Activated naive CD8-positive, alpha-beta T cell treated with anti-CD3 and anti-CD28 coated beads for 36 hours (primary cell): ENCODE measurements at regions not wholly inside any gene's neighbourhood (a gene's known extent, or its start where the extent isn't known, plus 50 kb on each side); places are given as distances from the start of the nearest gene placed in this dataset.

Experiments used
- DNase-seq: peaks from one replicate; pipeline ENCODE4 v3.0.0; 2021
- H3K27ac Mint-ChIP-seq: one replicate; pipeline ENCODE4 v1.8.0; 2022; ENCODE audit warnings: mild to moderate bottlenecking, moderate library complexity, mixed read lengths
- H3K27me3 Mint-ChIP-seq: one replicate; pipeline ENCODE4 v1.8.0; 2022; ENCODE audit warnings: mild to moderate bottlenecking, mixed read lengths
- H3K36me3 Mint-ChIP-seq: one replicate; pipeline ENCODE4 v1.8.0; 2021; ENCODE audit warnings: mild to moderate bottlenecking, mixed read lengths
- H3K4me1 Mint-ChIP-seq: one replicate; pipeline ENCODE4 v1.8.0; 2021; ENCODE audit warnings: mixed read lengths
- H3K4me3 Mint-ChIP-seq: one replicate; pipeline ENCODE4 v1.8.0; 2022; ENCODE audit warnings: mild to moderate bottlenecking, moderate library complexity, mixed read lengths
- H3K9me3 Mint-ChIP-seq: one replicate; pipeline ENCODE4 v1.8.0; 2022; ENCODE audit warnings: mixed read lengths

DNA sequence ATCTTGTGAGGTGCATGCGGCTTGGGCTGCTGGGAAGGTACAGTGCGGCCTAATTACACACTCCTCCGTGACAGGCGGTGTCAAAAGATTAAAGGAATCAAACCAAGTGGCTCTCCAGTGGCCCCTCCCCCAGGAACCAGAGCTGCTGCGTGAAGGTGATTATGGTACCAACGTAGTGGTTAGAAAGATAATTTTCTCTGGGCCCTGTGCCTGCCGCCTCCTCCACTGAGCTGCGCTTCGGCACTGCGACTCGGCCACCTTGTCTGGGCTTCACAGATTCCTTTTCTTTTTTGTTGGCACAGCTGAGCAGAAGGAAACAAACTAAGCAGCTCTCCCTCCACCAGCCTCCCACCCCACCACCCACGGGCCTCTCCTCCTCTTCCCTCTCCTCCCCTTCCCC is 113.2 kb upstream of the SDK2 start:
- H3K27ac Mint-ChIP-seq = no peak overlapping the region
- peaks cover 4% of the 10 kb centered on the region for H3K4me1 Mint-ChIP-seq
- no peaks in the 10 kb centered on the region for H3K27me3 Mint-ChIP-seq
- no peak overlapping the region for H3K4me3 Mint-ChIP-seq
- no peak for DNase-seq
- no peaks in the 10 kb centered on the region for H3K36me3 Mint-ChIP-seq
- no peaks in the 10 kb centered on the region for H3K9me3 Mint-ChIP-seq

DNA sequence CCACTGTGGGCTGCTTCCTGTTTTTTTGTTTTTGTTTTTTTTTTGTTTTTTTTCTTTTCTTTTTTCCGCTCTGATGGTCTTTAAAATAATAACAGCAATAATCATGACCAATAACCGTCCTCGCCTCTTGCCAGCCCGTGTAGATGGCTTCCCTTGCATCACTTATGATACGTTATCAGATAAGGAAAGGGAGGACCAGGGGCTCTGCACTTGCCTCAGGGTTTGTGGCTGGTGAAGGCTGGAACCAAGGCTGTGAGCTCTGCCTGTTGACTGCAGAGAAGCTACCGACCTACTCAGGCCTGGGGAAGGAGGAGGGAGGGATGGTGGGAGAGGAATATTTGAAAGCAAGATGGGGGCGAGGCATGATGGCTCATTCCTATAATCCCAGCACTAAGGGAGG is 114.0 kb upstream of the SDK2 start:
- H3K4me3 Mint-ChIP-seq = no peak overlapping the region
- H3K27ac Mint-ChIP-seq = no peak overlapping the region
- H3K9me3 Mint-ChIP-seq = no peaks in the 10 kb centered on the region

GRCh38 chr17:73759324-73759723 is 115.1 kb upstream of the SDK2 start:
- Mint-ChIP-seq H3K9me3 (no peaks in the 10 kb centered on the region), H3K36me3 (no peaks in the 10 kb centered on the region), H3K27me3 (no peaks in the 10 kb centered on the region), H3K27ac (no peak overlapping the region), H3K4me3 (no peak overlapping the region), H3K4me1 (peaks cover 4% of the 10 kb centered on the region)
- no peak for DNase-seq

More for the DNA sequence above, 114.0 kb upstream of the SDK2 start:
- Mint-ChIP-seq H3K27me3 (no peaks in the 10 kb centered on the region), H3K4me1 (peaks cover 4% of the 10 kb centered on the region), H3K36me3 (no peaks in the 10 kb centered on the region)
- no peak for DNase-seq

DNA sequence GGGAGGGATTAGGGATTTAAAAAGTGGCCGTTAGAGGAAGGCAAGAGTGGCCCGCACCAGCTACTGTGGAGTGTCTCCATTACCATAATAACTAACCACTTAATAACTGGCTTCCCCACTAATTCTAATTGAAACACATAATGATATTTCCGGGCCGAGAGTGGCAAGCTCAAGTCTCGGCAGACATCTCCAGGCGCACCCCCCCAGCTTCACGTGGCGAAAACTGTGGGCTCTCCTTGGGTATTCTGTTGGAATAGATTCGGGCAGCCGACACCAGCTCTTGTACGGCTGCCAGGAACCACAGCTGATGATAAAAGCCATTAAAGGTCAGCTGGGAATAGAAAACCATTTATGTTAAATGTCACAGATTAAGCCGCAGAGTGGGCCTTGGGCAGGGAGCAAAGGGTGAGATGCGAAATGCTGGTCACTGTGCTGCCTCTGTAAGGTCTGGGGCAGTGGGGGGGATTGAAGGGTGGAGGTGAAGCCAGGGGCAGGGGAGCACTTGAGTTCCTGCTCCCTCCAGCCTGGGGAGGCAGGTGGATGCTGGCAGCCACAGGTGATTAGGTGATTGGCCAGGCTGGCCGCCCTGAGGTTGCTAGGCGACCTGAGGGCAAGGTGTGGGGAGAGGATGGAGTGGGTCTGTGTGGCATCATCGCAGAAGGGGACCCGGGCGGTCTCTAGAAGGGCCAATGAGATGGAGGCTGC is 115.6 kb upstream of the SDK2 start:
- Mint-ChIP-seq H3K4me3 (no peak overlapping the region), H3K27ac (no peak overlapping the region), H3K27me3 (no peaks in the 10 kb centered on the region), H3K36me3 (no peaks in the 10 kb centered on the region), H3K4me1 (peaks cover 4% of the 10 kb centered on the region), H3K9me3 (no peaks in the 10 kb centered on the region)
- no peak for DNase-seq

GRCh38 chr17:73760439-73760758 is 116.2 kb upstream of the SDK2 start:
- no peak overlapping the region for H3K27ac Mint-ChIP-seq
- H3K9me3 Mint-ChIP-seq = no peaks in the 10 kb centered on the region
- H3K4me1 Mint-ChIP-seq = peaks cover 4% of the 10 kb centered on the region
- no peak for DNase-seq
- H3K27me3 Mint-ChIP-seq = no peaks in the 10 kb centered on the region
- no peak overlapping the region for H3K4me3 Mint-ChIP-seq
- no peaks in the 10 kb centered on the region for H3K36me3 Mint-ChIP-seq

- DNase-seq = no peak
- Mint-ChIP-seq H3K27ac (no peak overlapping the region), H3K4me1 (no peaks in the 10 kb centered on the region), H3K9me3 (no peaks in the 10 kb centered on the region), H3K27me3 (no peaks in the 10 kb centered on the region), H3K36me3 (no peaks in the 10 kb centered on the region), H3K4me3 (no peak overlapping the region)
Measured at GRCh38 chr17:73765824-73766563, 121.7 kb upstream of the SDK2 start.

DNA sequence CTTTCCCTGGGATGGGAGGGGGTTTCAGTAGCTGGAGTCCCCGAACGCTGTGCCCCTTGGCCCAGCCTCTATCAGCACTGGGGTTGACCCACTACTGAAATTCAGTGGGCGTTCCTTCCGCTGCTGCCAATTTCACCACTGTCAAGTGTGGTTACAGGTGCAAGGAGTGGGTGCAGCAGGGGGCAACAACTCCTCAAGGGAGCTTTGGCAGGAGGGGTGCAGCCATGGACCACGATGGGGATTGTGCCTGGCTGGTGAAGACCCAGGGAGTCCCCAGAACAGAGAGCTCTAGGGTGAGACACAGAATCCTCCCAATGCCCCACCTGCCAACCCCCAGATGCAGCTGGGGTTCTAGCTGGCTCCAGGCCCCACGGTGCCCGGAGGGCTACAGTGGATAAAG is 123.5 kb upstream of the SDK2 start:
- Mint-ChIP-seq H3K36me3 (no peaks in the 10 kb centered on the region), H3K27ac (no peak overlapping the region), H3K9me3 (no peaks in the 10 kb centered on the region), H3K27me3 (no peaks in the 10 kb centered on the region), H3K4me3 (no peak overlapping the region), H3K4me1 (no peaks in the 10 kb centered on the region)
- DNase-seq = no peak

DNA sequence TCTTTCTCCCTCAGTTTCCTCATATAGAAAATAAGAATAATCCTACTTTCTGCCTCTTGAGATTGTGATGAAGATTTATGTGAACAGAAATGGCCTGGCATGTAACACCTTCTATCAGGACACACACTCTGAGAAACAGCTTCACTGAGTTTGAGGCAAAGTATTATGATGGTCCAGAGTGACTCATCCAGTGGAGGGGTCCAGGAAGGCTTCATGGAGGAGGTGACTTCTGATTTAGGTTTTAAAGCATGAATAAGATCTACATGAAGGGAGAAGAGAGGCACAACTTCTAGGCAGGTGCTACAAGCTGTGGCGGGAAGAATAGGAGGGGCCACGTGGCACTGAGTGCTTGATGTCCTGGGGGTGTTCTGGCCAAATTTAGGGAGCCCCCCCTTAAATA is 124.4 kb upstream of the SDK2 start:
- Mint-ChIP-seq H3K27ac (no peak overlapping the region), H3K36me3 (no peaks in the 10 kb centered on the region), H3K27me3 (no peaks in the 10 kb centered on the region), H3K4me3 (no peak overlapping the region), H3K9me3 (no peaks in the 10 kb centered on the region), H3K4me1 (no peaks in the 10 kb centered on the region)
- no peak for DNase-seq

- Mint-ChIP-seq H3K4me1 (no peaks in the 10 kb centered on the region), H3K4me3 (no peak overlapping the region), H3K27ac (no peak overlapping the region), H3K27me3 (no peaks in the 10 kb centered on the region), H3K9me3 (no peaks in the 10 kb centered on the region), H3K36me3 (no peaks in the 10 kb centered on the region)
- DNase-seq = no peak
Measured at GRCh38 chr17:73769479-73769878, 125.2 kb upstream of the SDK2 start.

GRCh38 chr17:73770115-73770848 is 126.0 kb upstream of the SDK2 start:
- no peak overlapping the region for H3K4me3 Mint-ChIP-seq
- no peaks in the 10 kb centered on the region for H3K9me3 Mint-ChIP-seq
- H3K27ac Mint-ChIP-seq = no peak overlapping the region
- no peaks in the 10 kb centered on the region for H3K36me3 Mint-ChIP-seq
- DNase-seq = no peak
- no peaks in the 10 kb centered on the region for H3K27me3 Mint-ChIP-seq
- no peaks in the 10 kb centered on the region for H3K4me1 Mint-ChIP-seq

DNA sequence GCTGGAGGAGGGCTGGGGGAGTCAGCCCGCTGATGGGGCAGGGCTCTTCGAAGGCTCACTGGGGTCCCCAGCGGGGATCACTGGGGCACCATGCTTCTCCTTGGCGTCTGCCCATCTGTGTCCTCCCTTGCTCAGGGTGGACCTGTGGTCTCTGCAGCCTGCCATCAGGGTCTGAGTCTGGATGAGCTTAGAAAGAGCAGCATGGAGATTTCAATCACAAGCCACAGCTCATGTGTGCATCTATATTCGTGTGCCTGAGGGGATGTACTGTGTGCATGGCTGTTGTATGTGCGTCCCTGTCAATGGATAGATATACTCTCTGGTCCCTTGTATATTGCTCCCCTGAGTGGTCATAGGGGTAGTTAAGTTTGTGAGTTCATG is 126.6 kb upstream of the SDK2 start:
- Mint-ChIP-seq H3K9me3 (no peaks in the 10 kb centered on the region), H3K27me3 (no peaks in the 10 kb centered on the region), H3K27ac (no peak overlapping the region), H3K4me1 (no peaks in the 10 kb centered on the region), H3K36me3 (no peaks in the 10 kb centered on the region), H3K4me3 (no peak overlapping the region)
- DNase-seq = no peak

GRCh38 chr17:73772107-73772705 is 128.0 kb upstream of the SDK2 start:
- Mint-ChIP-seq H3K4me1 (no peaks in the 10 kb centered on the region), H3K27me3 (no peaks in the 10 kb centered on the region), H3K36me3 (no peaks in the 10 kb centered on the region), H3K27ac (no peak overlapping the region), H3K4me3 (no peak overlapping the region), H3K9me3 (no peaks in the 10 kb centered on the region)
- no peak for DNase-seq

GRCh38 chr17:73773702-73774101 is 129.5 kb upstream of the SDK2 start:
- no peaks in the 10 kb centered on the region for H3K9me3 Mint-ChIP-seq

GRCh38 chr17:73774852-73775251 is 130.6 kb upstream of the SDK2 start:
- Mint-ChIP-seq H3K4me3 (no peak overlapping the region), H3K36me3 (no peaks in the 10 kb centered on the region), H3K9me3 (no peaks in the 10 kb centered on the region), H3K4me1 (no peaks in the 10 kb centered on the region), H3K27ac (no peak overlapping the region), H3K27me3 (no peaks in the 10 kb centered on the region)
- no peak for DNase-seq

More at GRCh38 chr17:73773702-73774101, 129.5 kb upstream of the SDK2 start:
- no peak overlapping the region for H3K27ac Mint-ChIP-seq
- H3K4me1 Mint-ChIP-seq = no peaks in the 10 kb centered on the region
- no peak overlapping the region for H3K4me3 Mint-ChIP-seq
- no peaks in the 10 kb centered on the region for H3K36me3 Mint-ChIP-seq
- no peaks in the 10 kb centered on the region for H3K27me3 Mint-ChIP-seq
- DNase-seq = no peak

DNA sequence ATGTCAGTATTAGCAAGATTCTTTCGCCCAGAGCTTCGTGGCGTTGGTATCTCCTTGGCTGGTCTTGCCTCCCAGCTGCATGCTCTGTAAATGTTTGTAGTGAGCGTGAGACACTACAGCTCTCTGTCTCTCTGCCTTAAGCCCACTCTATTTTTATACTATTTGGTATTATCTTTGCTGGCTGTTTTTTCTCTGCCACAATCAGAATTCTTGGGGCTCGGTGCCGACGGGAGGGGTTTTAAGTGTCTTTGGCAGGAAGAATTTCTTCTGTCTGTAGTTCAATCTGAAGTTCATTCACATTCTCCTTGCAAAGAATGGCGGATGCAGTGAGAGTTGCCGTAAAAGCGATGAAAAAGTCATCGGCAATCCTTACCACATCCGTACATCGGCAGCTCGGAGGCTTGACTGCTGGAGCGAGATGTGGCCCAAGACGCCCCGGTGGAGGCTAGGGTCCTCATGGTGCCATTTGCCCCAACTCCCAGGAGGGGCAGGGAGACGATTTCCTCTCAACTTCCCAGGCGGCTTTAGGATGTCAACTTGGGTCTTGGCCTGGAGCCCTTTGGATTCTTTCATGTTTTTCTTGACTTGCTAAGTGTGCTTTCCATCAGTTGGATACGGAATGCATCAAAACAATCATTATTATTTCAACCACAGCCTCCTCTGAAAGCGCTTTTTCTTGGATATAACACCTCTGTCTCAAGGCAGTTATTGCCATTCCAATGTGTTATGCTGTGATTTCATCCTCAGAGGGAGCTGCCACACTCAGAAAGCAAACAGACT is 132.3 kb upstream of the SDK2 start:
- H3K4me3 Mint-ChIP-seq = no peak overlapping the region
- no peaks in the 10 kb centered on the region for H3K9me3 Mint-ChIP-seq
- H3K4me1 Mint-ChIP-seq = no peaks in the 10 kb centered on the region
- no peak for DNase-seq
- no peaks in the 10 kb centered on the region for H3K36me3 Mint-ChIP-seq
- H3K27ac Mint-ChIP-seq = no peak overlapping the region
- no peaks in the 10 kb centered on the region for H3K27me3 Mint-ChIP-seq
